Body of pancreas (tissue), 4 donors: ENCODE measurements at regions not wholly inside any gene's neighbourhood (a gene's known extent, or its start where the extent isn't known, plus 50 kb on each side); places are given as distances from the start of the nearest gene placed in this dataset.

Experiments
- ATAC-seq: fragments of 150-250 bp; one replicate; pipeline ENCODE4 v1.9.1; 2016
- DNase-seq, 4 donors: peaks; one replicate each; pipeline ENCODE4 v3.0.0-alpha.2; 2019
- H3K27ac ChIP-seq, 4 donors: fragments of 200-600 bp; sonication (generic); 1 replicate in 3 of 4; 2 replicates in 1 of 4; pipeline versions ENCODE4 v1.5.1 to v1.6.1; 2016 to 2019; ENCODE audit warnings: mild to moderate bottlenecking in 1 of 4, mixed read lengths in 1 of 4, moderate library complexity in 1 of 4
- H3K27me3 ChIP-seq, 2 donors: fragments of 200-600 bp; sonication (generic); one replicate each; pipeline ENCODE4 v1.6.0; 2016; ENCODE audit warnings: mild to moderate bottlenecking in 1 of 2
- H3K36me3 ChIP-seq, 2 donors: fragments of 200-600 bp; sonication (generic); replicated peaks in 1 of 2; 2 replicates each; pipeline ENCODE4 v1.5.1; 2016; ENCODE audit warnings: low read depth in 2 of 2; ENCODE audit not compliant: insufficient read depth in 1 of 2
- H3K4me1 ChIP-seq: fragments of 200-600 bp; sonication (generic); one replicate; pipeline ENCODE4 v1.6.0; 2016
- H3K4me3 ChIP-seq, 2 donors: fragments of 200-600 bp; sonication (generic); 1 replicate in 1 of 2; 2 replicates in 1 of 2; pipeline ENCODE4 v1.5.1; 2016 to 2019
- H3K9me3 ChIP-seq, 3 donors: fragments of 200-600 bp; sonication (generic); 1 replicate in 2 of 3; 2 replicates in 1 of 3; pipeline ENCODE4 v1.5.1; 2016
- CTCF ChIP-seq, 7 experiments: fragments of 450-650 bp in 4 of 7; fragments of 200-600 bp in 3 of 7; sonication (generic) in 3 of 7; IDR thresholded peaks; one replicate each; pipeline ENCODE4 v1.5.1; 2016 to 2019; ENCODE audit warnings: antibody characterized with exemption in 7 of 7
- POLR2A ChIP-seq, 3 donors: fragments of 450-650 bp; IDR thresholded peaks; one replicate each; pipeline ENCODE4 v1.6.1; 2016; ENCODE audit warnings: antibody characterized with exemption in 3 of 3, mild to moderate bottlenecking in 2 of 3
- WGBS, 2 donors: methylation state at CpG; one replicate each; pipeline ENCODE4 v1.1.5; 2017; 5-methylcytosine and 5-hydroxymethylcytosine counted together
- intact Hi-C: fragments of 100-400 bp; cut with DNase I; formaldehyde crosslinking; loops from one replicate; pipeline ENCODE4 v1.15.1; 2023

GRCh38 chr3:159845737-159846136 is 142.9 kb upstream of the IL12A start:
- TF ChIP-seq CTCF (IDR thresholded peaks at IDR 0.05) (no peak), POLR2A (IDR thresholded peaks at IDR 0.05) (no peak)
- Histone ChIP-seq H3K27me3 (no peaks in the 10 kb centered on the region), H3K4me3 (no peak overlapping the region), H3K36me3 (no peaks in the 10 kb centered on the region), H3K9me3 (no peaks in the 10 kb centered on the region), H3K27ac (no peak overlapping the region), H3K4me1 (no peaks in the 10 kb centered on the region)
- intact Hi-C loops = no loop called here
- WGBS, 2 donors = 62 to 67% methylated on average over 3 of the region's 3 CpGs
- ATAC-seq (no peak), DNase-seq (no peak)

- Histone ChIP-seq H3K4me1 (no peaks in the 10 kb centered on the region), H3K9me3 (no peaks in the 10 kb centered on the region), H3K4me3 (no peak overlapping the region), H3K27me3 (no peaks in the 10 kb centered on the region), H3K36me3 (no peaks in the 10 kb centered on the region), H3K27ac (no peak overlapping the region)
- 36 to 61% methylated on average over 1 of the region's 1 CpG for WGBS, 2 donors
- DNase-seq (no peak), ATAC-seq (no peak)
- intact Hi-C loops = no loop called here
- TF ChIP-seq CTCF (IDR thresholded peaks at IDR 0.05) = no peak
- TF ChIP-seq POLR2A (IDR thresholded peaks at IDR 0.05) = no peak
Measured at GRCh38 chr3:159846255-159846654, 142.4 kb upstream of the IL12A start.

- Histone ChIP-seq H3K36me3 (no peaks in the 10 kb centered on the region), H3K27ac (no peak overlapping the region), H3K4me3 (no peak overlapping the region), H3K4me1 (peaks cover 8% of the 10 kb centered on the region), H3K9me3 (no peaks in the 10 kb centered on the region), H3K27me3 (no peaks in the 10 kb centered on the region)
- TF ChIP-seq CTCF (IDR thresholded peaks at IDR 0.05) (no peak), POLR2A (IDR thresholded peaks at IDR 0.05) (no peak)
- no peak for DNase-seq
- 43 to 68% methylated on average over 3 of the region's 3 CpGs for WGBS, 2 donors
- no peak for ATAC-seq
- intact Hi-C loops = no loop called here
Measured at GRCh38 chr3:159848348-159849118, 140.1 kb upstream of the IL12A start.

GRCh38 chr3:159850481-159850880 is 138.2 kb upstream of the IL12A start:
- Histone ChIP-seq H3K9me3 (no peaks in the 10 kb centered on the region), H3K36me3 (no peaks in the 10 kb centered on the region), H3K4me3 (no peak overlapping the region), H3K27ac (no peak overlapping the region), H3K4me1 (peaks cover 8% of the 10 kb centered on the region), H3K27me3 (no peaks in the 10 kb centered on the region)
- no peak for ATAC-seq
- 60 to 64% methylated on average over 4 of the region's 4 CpGs for WGBS, 2 donors
- no peak for DNase-seq
- no peak for TF ChIP-seq POLR2A (IDR thresholded peaks at IDR 0.05)
- TF ChIP-seq CTCF (IDR thresholded peaks at IDR 0.05) = no peak
- intact Hi-C loops = no loop called here

- intact Hi-C loops = no loop called here
- no peak for TF ChIP-seq CTCF (IDR thresholded peaks at IDR 0.05)
- TF ChIP-seq POLR2A (IDR thresholded peaks at IDR 0.05) = no peak
- ATAC-seq (no peak), DNase-seq (no peak)
- Histone ChIP-seq H3K36me3 (no peaks in the 10 kb centered on the region), H3K9me3 (no peaks in the 10 kb centered on the region), H3K4me1 (peaks cover 8% of the 10 kb centered on the region), H3K27me3 (no peaks in the 10 kb centered on the region), H3K4me3 (no peak overlapping the region), H3K27ac (no peak overlapping the region)
- 51 to 66% methylated on average over 2 of the region's 2 CpGs for WGBS, 2 donors
Measured at GRCh38 chr3:159852266-159852665, 136.4 kb upstream of the IL12A start.
